Upper lobe of left lung (tissue), 4 donors: ENCODE measurements at regions not wholly inside any gene's neighbourhood (a gene's known extent, or its start where the extent isn't known, plus 50 kb on each side); places are given as distances from the start of the nearest gene placed in this dataset.

ENCODE experiments used
- EP300 ChIP-seq, 4 donors: sonication (generic); formaldehyde crosslinking; IDR thresholded peaks; one replicate each; pipeline ENCODE4 v1.5.1; 2017; ENCODE audit warnings: antibody characterized with exemption in 4 of 4, control low read depth in 2 of 4
- POLR2A ChIP-seq, 4 donors: fragments of 450-650 bp; IDR thresholded peaks; one replicate each; pipeline ENCODE4 v1.5.1; 2016 to 2017; ENCODE audit warnings: antibody characterized with exemption in 4 of 4, mild to moderate bottlenecking in 2 of 4
- POLR2AphosphoS5 ChIP-seq, 2 donors: sonication (generic); formaldehyde crosslinking; IDR thresholded peaks; one replicate each; pipeline ENCODE4 v1.5.1; 2017; ENCODE audit warnings: antibody characterized with exemption in 2 of 2
- TF ChIP-seq, protein P1 (sequence below), 6 experiments: fragments of 450-650 bp in 4 of 6; fragments of 200-600 bp in 2 of 6; sonication (generic) in 2 of 6; IDR thresholded peaks; one replicate each; pipeline ENCODE4 v1.5.1; 2016 to 2019; ENCODE audit warnings: antibody characterized with exemption in 6 of 6

DNA sequence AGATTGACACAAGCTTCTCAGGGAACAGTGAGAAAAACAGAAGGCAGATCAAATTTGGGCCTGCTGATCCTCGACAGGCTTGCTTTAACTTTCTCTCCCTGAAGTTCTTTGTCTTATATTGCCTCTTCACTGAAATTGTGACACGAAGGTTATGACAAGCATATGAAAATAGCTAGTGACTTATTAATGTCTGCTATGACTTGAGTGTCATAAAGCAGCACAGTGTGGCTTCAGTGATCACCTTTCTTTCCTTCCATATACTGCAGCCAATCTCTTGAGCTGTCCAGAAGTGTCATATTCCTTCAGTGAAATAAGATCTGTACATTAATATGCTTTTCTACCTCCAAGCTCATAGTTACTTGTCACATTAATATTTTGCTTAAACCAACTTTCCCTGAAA is 870.2 kb downstream of the C4orf33 start:
- no peak for TF ChIP-seq POLR2A (IDR thresholded peaks at IDR 0.05)
- TF ChIP-seq, protein P1, sequence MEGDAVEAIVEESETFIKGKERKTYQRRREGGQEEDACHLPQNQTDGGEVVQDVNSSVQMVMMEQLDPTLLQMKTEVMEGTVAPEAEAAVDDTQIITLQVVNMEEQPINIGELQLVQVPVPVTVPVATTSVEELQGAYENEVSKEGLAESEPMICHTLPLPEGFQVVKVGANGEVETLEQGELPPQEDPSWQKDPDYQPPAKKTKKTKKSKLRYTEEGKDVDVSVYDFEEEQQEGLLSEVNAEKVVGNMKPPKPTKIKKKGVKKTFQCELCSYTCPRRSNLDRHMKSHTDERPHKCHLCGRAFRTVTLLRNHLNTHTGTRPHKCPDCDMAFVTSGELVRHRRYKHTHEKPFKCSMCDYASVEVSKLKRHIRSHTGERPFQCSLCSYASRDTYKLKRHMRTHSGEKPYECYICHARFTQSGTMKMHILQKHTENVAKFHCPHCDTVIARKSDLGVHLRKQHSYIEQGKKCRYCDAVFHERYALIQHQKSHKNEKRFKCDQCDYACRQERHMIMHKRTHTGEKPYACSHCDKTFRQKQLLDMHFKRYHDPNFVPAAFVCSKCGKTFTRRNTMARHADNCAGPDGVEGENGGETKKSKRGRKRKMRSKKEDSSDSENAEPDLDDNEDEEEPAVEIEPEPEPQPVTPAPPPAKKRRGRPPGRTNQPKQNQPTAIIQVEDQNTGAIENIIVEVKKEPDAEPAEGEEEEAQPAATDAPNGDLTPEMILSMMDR (IDR thresholded peaks at IDR 0.05), result no peak
- TF ChIP-seq EP300 (IDR thresholded peaks at IDR 0.05), result no peak
- no peak for TF ChIP-seq POLR2AphosphoS5 (IDR thresholded peaks at IDR 0.05)
